K562 (cell line): ENCODE measurements at regions not wholly inside any gene's neighbourhood (a gene's known extent, or its start where the extent isn't known, plus 50 kb on each side); places are given as distances from the start of the nearest gene placed in this dataset.

ENCODE experiments used
- MAFK ChIP-seq: IDR thresholded peaks from 2 replicates; pipeline ENCODE4 v1.6.1; 2011; ENCODE audit warnings: low read length, improper control_type of control experiment
- RAD21 ChIP-seq, 2 experiments: fragments of 250-450 bp in 1 of 2; fragments of 450-650 bp in 1 of 2; sonication (Bioruptor Pico) in 1 of 2; formaldehyde crosslinking in 1 of 2; IDR thresholded peaks in 1 of 2; conservative IDR thresholded peaks in 1 of 2; 2 replicates each; pipeline versions ENCODE4 v1.4.0 to v1.8.0; 2020 to 2022; ENCODE audit warnings: mild to moderate bottlenecking in 2 of 2, moderate library complexity in 1 of 2
- ZNF146 ChIP-seq: IDR thresholded peaks from one replicate; pipeline ENCODE4 v1.6.1; 2018; ENCODE audit warnings: missing compliant biosample characterization; ENCODE audit not compliant: unreplicated experiment

- TF ChIP-seq ZNF146 (CRISPR knock-in tag) (no peak), MAFK (no peak), RAD21 (CRISPR knock-in tag; conservative IDR thresholded peaks at IDR 0.05 in 1 of 2, IDR thresholded peaks at IDR 0.05 in 1 of 2) (no peak)
Measured at GRCh38 chr5:147044572-147045273, 166.2 kb upstream of the PPP2R2B start.
